Stimulated activated CD4-positive, alpha-beta T cell treated with anti-CD3 and anti-CD28 coated beads, Interleukin-4, amount 100 ng/mL, for 48 hours (primary cell): ENCODE measurements at regions not wholly inside any gene's neighbourhood (a gene's known extent, or its start where the extent isn't known, plus 50 kb on each side); places are given as distances from the start of the nearest gene placed in this dataset.

Source experiments
- DNase-seq, 2 donors: peaks; one replicate each; pipeline ENCODE4 v3.0.0-alpha.2; 2020; ENCODE audit warnings: low read depth in 2 of 2

GRCh38 chr11:119521551-119521950, 98.6 kb upstream of the THY1 start:
- no peak for DNase-seq

GRCh38 chr11:119520966-119521365, 98.0 kb upstream of the THY1 start:
- no peak for DNase-seq

- DNase-seq = no peak
Observed at GRCh38 chr11:119520400-119520799, 97.4 kb upstream of the THY1 start.

DNA sequence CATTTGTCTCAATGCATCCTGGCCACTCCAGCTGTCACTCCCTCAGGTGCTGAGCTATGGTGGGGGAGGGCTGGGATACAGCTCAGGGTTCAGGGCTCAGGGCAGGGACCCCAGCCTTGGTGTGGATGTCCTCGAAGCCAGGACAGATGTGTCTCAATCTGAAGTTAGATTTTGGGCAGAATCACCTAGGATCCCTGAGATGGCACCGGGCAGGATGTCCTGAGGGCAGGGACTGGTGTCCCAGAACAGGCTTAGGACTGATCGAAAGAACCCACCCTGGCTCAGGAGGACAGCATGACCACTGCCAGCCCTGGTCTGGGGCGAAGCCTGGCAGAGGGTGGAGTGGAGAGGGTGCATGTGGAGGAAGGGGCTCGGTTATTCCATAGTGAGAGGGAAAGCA, 96.8 kb upstream of the THY1 start:
- DNase-seq = no peak

- peak in 1 of 2 donors; percentile 25 for DNase-seq
Observed at GRCh38 chr11:119518746-119519730, 96.1 kb upstream of the THY1 start.

DNA sequence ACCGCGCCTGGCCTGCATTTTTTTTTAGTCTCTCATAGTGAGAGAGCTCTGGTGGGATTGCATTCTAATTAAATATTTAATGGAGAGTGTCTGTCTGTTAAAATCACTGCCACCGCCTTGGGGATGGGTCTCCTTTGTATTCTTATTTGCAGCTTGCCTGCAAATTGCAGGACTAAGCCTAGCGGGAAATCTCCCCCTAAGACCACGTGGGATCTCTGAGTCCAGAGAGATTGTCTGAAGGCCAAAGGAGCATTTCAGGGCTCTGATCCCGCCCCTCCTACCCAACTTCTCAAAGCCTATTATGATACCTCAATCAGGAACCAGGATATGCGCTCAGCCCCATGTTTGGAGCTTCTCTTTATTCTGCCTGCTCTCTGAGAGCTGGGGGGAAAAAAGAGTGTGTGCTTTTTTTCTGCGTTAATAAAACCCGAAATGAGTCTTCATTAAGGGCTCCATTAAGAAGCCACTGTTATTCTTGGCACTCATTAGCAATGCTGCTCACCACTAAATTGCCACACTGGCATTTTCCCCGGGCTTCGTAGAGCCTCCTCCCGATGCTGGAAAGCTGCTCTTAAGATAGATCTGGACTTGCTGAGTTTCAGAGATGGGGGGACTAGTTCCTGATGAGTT, 92.9 kb upstream of the THY1 start:
- DNase-seq = no peak

- DNase-seq = no peak
Observed at GRCh38 chr11:119513806-119514170, 90.8 kb upstream of the THY1 start.

DNA sequence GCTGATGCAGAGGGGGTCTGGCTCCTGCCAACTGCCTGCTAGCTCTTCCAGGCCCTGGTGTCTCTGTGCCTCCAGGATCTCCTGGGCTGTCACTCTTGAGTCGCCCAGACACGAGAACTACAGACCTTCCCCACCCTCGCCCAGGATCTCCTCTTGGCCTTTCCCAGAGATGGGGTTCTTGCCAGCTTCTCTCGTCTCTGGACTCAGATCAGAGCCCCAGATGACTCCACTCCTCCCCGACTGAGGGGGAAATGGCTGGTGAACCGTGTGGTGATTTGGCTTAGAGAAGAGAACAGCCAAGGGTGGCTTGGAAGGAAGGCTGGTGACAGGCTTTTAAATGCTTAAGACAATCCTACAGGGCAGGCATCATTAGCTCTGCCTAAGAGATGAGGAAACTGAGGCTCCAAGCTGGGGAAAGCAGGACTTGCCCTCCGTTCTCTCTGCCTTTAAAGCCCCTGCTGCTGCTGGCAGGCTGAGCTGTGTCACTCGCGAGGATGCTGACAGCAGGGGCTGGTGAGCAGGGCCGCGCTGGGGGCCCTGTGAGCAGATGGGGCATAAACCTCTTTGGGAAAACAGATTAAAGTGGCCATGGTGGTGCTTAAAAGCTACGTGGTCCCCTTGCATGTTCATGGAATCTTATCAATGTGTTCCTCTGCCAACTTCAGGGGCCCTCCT, 90.3 kb upstream of the THY1 start:
- DNase-seq = no peak

DNA sequence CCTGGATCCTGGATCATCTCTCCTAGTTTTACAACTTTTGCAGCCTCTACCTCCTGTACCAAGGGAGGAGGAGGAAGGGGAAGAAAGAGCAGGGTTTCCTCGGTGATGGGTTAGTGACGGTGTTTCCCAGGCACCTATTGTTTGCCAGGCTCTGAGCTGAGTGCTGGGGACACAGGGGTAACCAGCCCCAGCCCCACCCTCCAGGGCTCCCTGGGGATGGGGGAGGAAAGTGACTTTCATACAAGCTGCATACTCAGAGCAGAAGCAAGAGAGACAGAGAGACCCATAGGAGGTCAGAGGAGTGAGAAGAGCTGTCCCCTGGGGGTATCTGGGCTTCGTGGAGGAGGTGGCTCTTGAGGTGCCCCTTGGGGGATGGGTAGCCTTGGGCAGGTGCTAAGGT, 89.4 kb upstream of the THY1 start:
- no peak for DNase-seq

GRCh38 chr11:119511614-119512306, 88.8 kb upstream of the THY1 start:
- DNase-seq = no peak

DNA sequence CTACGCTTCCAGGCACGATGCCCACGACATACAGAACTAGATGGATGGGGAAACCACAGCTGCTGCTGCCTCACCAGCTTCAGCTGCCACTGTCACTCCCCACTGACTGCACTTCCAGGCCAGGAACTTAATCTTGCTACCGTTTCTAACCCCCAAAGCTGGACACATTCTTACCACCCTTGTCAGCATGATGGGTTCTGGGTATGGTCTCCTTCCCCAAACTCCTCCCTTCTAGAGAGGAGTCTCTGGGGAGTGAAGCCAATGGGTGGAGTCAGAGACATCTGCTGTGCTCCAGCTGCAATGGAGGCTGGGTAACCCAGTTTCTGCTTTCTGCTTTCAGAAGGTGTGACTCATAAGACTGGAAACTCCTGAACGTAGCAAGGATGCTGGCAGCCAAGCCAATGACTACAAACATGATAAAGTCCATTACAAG, 87.0 kb upstream of the THY1 start:
- peak; percentile 6 to 36 for DNase-seq

DNA sequence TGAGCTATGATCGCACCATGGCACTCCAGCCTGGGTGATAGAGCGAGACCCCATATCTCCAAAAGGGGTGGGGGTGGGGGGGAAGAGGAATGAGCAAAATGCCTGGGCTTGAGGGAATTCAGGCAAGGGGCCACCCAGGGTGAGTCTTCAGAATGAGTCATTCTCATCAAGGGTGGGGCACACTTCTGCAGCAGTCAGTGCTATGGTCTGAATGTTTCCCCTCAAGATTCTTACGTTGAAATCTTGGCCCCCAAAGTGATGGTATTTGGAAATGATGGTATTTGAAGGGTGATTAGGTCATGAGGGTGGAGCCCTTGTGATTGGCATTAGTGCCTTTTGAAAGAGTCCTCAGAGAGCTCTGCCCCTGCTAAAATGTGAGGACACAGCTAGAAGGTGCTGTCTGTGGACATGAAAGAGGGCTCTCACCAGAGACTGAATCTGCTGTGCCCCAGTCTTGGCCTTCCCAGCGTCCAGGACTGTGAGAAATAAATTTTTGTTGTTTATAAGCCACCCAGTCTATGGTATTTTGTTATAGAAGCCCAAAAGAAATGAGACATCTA, 86.4 kb upstream of the THY1 start:
- no peak for DNase-seq

- DNase-seq = no peak
Observed at GRCh38 chr11:119506436-119506835, 83.5 kb upstream of the THY1 start.

DNA sequence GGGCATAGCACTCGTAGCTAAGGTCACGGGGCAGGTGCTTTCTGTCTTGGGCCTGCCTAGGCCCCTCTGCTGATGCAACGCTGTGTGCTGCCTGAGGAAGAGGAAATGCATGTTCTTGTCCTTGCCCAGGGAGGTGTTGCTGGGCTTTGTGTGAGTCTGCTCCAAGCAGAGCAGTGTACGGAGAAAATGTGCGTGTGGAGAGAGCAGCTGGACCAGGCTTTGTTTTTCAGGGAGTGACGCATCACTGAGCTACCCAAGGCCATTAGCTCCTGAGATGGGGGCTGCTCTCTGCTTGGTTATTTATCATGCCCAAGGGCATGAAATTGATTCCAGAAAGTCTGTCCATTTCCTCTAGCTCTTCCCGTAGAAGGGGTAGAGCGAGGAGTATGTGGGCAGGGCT, 82.9 kb upstream of the THY1 start:
- DNase-seq = no peak

DNA sequence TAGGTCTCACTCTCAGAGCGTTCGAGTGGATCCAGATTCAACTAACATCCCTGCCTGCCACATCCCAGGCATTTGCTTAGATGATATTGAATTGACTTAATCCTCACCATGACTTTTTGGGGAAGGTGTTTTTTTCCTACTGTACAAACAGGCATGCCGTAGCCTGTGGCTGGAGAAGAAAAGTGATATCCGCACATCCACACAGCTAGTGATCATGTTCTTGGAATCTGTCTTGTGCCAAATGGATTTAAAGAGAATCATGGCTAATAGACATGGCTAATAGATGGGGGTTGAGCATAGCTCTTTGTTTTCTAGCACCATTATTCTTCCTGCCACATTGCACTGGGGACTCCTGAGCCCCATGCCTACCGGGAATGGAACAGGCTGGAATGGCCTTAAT, 82.1 kb upstream of the THY1 start:
- DNase-seq = no peak

DNA sequence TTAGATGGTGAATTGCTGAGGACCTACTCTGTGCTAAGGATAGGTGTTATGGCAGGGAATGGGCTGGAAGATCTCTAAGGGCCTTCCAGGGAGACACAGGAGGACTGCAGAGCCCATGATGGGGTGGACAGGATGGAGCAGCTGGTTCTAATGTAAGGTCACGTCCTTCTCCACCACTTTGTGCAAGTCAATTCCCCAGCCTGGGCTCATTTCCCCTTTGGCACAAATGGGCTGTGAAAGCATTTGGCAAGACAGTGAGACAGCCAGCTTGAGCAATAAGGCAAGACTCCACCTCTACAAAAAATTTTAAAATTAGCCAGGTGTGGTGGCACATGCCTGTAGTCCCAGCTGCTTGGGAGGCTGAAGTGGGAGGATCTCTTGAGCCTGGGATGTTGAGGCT, 81.4 kb upstream of the THY1 start:
- DNase-seq = no peak

GRCh38 chr11:119501777-119502405, 78.9 kb upstream of the THY1 start:
- DNase-seq = no peak

DNA sequence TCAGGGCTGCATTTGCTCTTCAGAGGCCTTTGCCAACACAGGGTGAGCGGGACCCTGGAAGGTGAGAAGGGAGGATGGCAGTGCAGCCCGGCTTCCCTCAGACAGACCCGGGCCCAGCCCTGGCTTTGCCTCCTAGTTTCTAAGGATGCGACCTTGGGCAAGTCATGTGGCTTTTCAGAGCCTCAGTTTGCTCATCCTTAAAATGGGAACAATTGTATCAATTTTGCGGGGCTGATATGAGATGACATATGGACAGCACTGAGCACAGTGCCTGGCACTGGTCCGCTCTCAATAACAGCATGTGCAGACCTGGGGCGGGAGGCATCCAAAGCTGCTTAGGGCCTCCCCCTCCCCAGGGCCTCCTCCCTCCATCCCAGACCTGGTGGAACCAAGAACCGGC, 74.7 kb upstream of the THY1 start:
- DNase-seq = no peak

GRCh38 chr11:119496997-119497396, 74.0 kb upstream of the THY1 start:
- no peak for DNase-seq

DNA sequence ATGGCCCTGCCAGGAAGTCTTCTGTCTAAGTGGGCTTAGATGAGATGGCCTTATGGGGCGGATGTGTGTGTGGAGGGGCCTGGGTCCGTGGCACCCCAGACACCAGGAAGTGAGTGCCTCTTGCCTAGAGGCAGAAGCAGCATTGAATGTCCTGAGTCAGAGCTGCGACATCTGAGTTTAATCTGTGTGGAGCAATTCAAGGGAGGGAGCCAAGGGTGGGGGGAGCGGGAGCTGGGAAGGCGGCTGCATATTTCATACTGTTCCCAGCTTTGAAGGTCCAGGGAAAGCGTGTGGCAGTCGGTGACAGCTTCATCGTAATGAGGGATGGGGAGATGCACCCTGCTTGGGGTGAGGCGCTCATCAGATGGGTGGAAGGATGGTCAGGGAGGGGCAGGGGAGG, 73.5 kb upstream of the THY1 start:
- DNase-seq = no peak

DNA sequence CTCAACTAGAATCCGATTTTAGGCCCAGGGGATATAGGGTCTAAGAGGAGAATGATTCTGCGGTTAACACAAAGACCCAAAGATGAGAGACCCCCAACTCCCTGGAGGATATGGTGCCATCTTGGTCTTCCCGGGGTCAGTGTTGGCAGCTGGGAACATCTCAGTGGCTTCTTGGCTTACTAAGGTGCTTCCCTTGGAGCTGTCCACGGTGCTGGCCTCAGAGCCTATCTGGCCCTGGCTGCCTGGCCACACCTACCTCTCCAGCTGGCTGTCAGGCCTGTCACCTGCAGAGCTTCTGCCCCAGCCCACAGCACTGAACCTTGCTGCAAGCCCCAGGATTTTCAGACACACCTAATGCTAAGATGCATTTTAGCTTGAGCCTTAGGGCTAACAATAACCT, 70.7 kb upstream of the THY1 start:
- DNase-seq = no peak
